Astrocyte (in vitro differentiated cells and primary cell): ENCODE measurements at regions not wholly inside any gene's neighbourhood (a gene's known extent, or its start where the extent isn't known, plus 50 kb on each side); places are given as distances from the start of the nearest gene placed in this dataset.

Source experiments
- DNase-seq: peaks from one replicate; pipeline ENCODE4 v3.0.0-alpha.2; 2010; ENCODE audit warnings: low read depth
- FAIRE-seq: peaks from 2 replicates; lab custom pipeline; 2011; peaks lifted over from hg19 to GRCh38; lab: Jason Lieb, UNC
- H2AFZ ChIP-seq: 2 replicates; pipeline ENCODE4 v1.6.0; 2012; ENCODE audit warnings: low read depth, low read length, inconsistent platforms
- H3K27ac ChIP-seq: 2 replicates; pipeline ENCODE4 v1.5.1; 2011; ENCODE audit warnings: low read depth, low read length, inconsistent platforms
- H3K27me3 ChIP-seq: 2 replicates; pipeline ENCODE4 v1.6.0; 2011; ENCODE audit warnings: low read length, inconsistent platforms; ENCODE audit not compliant: insufficient read depth
- H3K36me3 ChIP-seq: 2 replicates; pipeline ENCODE4 v1.5.1; 2011; ENCODE audit warnings: low read length, inconsistent platforms; ENCODE audit not compliant: insufficient read depth
- H3K4me1 ChIP-seq: 2 replicates; pipeline ENCODE4 v1.5.1; 2011; ENCODE audit warnings: low read length, inconsistent platforms; ENCODE audit not compliant: insufficient read depth
- H3K4me2 ChIP-seq: 2 replicates; pipeline ENCODE4 v1.6.0; 2012; ENCODE audit warnings: low read length, inconsistent platforms
- H3K4me3 ChIP-seq: 2 replicates; pipeline ENCODE4 v1.5.1; 2011; ENCODE audit warnings: low read depth, mild to moderate bottlenecking, low read length, inconsistent platforms; ENCODE audit not compliant: insufficient read depth
- H3K79me2 ChIP-seq: 2 replicates; pipeline ENCODE4 v1.6.0; 2012; ENCODE audit warnings: mild to moderate bottlenecking, low read length, inconsistent platforms; ENCODE audit not compliant: insufficient read depth
- H3K9ac ChIP-seq: 2 replicates; pipeline ENCODE4 v1.6.0; 2012; ENCODE audit warnings: mild to moderate bottlenecking, low read length, inconsistent platforms
- H3K9me3 ChIP-seq: 2 replicates; pipeline ENCODE4 v1.5.1; 2012; ENCODE audit warnings: low read depth, mild to moderate bottlenecking, low read length, inconsistent platforms; ENCODE audit not compliant: insufficient read depth
- H4K20me1 ChIP-seq: 2 replicates; pipeline ENCODE4 v1.6.0; 2012; ENCODE audit warnings: low read length, inconsistent platforms; ENCODE audit not compliant: insufficient read depth
- H3K27ac Mint-ChIP-seq: one replicate; pipeline ENCODE4 v1.8.0; 2021; ENCODE audit warnings: mild to moderate bottlenecking, mixed read lengths; ENCODE audit not compliant: unreplicated experiment
- H3K27me3 Mint-ChIP-seq: one replicate; pipeline ENCODE4 v1.8.0; 2021; ENCODE audit warnings: low read depth, mixed read lengths; ENCODE audit not compliant: unreplicated experiment
- H3K36me3 Mint-ChIP-seq: one replicate; pipeline ENCODE4 v1.8.0; 2021; ENCODE audit warnings: low read depth, mixed read lengths; ENCODE audit not compliant: unreplicated experiment
- H3K4me1 Mint-ChIP-seq: one replicate; pipeline ENCODE4 v1.8.0; 2021; ENCODE audit warnings: low read depth, mixed read lengths; ENCODE audit not compliant: unreplicated experiment
- H3K4me3 Mint-ChIP-seq: one replicate; pipeline ENCODE4 v1.8.0; 2021; ENCODE audit warnings: mild to moderate bottlenecking, moderate library complexity, mixed read lengths; ENCODE audit not compliant: unreplicated experiment
- H3K9me3 Mint-ChIP-seq: one replicate; pipeline ENCODE4 v1.8.0; 2021; ENCODE audit warnings: mild to moderate bottlenecking, mixed read lengths; ENCODE audit not compliant: unreplicated experiment
- EZH2 ChIP-seq: IDR thresholded peaks from 2 replicates; pipeline ENCODE4 v1.6.1; 2012; ENCODE audit warnings: mild to moderate bottlenecking, low read length, inconsistent platforms; ENCODE audit not compliant: insufficient read depth
- TF ChIP-seq, protein P1 (sequence below): IDR thresholded peaks from 2 replicates; pipeline ENCODE4 v1.5.1; 2011; ENCODE audit warnings: low read depth, mild to moderate bottlenecking, inconsistent platforms, low read length, moderate library complexity; ENCODE audit not compliant: insufficient read depth

DNA sequence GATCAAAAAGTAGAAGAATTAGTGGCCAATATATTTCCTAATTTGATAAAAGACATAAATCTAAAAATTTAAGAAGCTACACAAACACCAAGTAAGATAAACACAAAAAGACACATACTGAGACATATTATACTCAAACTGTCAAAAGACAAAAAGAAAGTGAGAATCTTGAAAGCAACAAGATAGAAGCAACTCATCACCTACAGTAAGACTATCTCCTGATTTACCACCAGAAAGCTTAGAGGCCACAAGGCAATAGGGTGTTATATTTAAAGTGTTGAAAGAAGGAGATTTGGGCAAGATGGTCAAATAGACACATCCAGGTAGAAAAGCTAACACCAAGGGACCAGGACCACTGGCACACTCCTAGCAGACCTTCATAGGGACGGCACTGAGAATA is 79.4 kb downstream of the ITM2A start:
- Histone ChIP-seq H3K9ac (no peak overlapping the region), H3K79me2 (no peaks in the 10 kb centered on the region), H3K4me1 (no peaks in the 10 kb centered on the region), H3K27me3 (no peaks in the 10 kb centered on the region), H3K9me3 (no peaks in the 10 kb centered on the region), H2AFZ (no peak overlapping the region), H3K4me3 (no peak overlapping the region), H4K20me1 (no peaks in the 10 kb centered on the region), H3K36me3 (no peaks in the 10 kb centered on the region), H3K27ac (no peak overlapping the region), H3K4me2 (no peak overlapping the region)
- no peak for TF ChIP-seq EZH2
- TF ChIP-seq, protein P1, sequence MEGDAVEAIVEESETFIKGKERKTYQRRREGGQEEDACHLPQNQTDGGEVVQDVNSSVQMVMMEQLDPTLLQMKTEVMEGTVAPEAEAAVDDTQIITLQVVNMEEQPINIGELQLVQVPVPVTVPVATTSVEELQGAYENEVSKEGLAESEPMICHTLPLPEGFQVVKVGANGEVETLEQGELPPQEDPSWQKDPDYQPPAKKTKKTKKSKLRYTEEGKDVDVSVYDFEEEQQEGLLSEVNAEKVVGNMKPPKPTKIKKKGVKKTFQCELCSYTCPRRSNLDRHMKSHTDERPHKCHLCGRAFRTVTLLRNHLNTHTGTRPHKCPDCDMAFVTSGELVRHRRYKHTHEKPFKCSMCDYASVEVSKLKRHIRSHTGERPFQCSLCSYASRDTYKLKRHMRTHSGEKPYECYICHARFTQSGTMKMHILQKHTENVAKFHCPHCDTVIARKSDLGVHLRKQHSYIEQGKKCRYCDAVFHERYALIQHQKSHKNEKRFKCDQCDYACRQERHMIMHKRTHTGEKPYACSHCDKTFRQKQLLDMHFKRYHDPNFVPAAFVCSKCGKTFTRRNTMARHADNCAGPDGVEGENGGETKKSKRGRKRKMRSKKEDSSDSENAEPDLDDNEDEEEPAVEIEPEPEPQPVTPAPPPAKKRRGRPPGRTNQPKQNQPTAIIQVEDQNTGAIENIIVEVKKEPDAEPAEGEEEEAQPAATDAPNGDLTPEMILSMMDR, result no peak
- no peaks in the 10 kb centered on the region for H3K36me3 Mint-ChIP-seq
- H3K4me1 Mint-ChIP-seq, result no peaks in the 10 kb centered on the region
- no peak overlapping the region for H3K27ac Mint-ChIP-seq
- H3K27me3 Mint-ChIP-seq, result no peaks in the 10 kb centered on the region
- no peaks in the 10 kb centered on the region for H3K9me3 Mint-ChIP-seq
- no peak for DNase-seq
- FAIRE-seq, result peak; percentile 58
- no peak overlapping the region for H3K4me3 Mint-ChIP-seq

DNA sequence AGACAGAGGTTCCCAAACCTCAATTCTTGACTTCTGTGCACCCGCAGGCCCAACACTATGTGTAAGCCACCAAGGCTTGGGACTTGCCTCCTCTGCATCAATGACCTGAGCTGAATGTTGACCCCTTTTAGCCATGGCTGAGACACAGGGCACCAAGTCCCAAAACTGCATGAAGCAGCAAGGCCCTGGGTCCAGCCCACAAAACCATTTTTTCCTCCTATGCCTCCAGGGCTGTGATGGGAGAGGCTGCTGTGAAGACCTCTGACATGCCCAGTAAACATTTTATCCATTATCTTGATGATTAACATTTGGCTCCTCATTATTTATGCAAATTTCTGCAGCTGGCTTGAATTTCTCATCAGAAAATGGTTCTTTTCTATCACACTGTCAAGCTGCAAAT is 85.4 kb downstream of the ITM2A start:
- Mint-ChIP-seq H3K4me3 (no peak overlapping the region), H3K36me3 (no peaks in the 10 kb centered on the region), H3K9me3 (peaks cover 12% of the 10 kb centered on the region), H3K4me1 (no peaks in the 10 kb centered on the region), H3K27ac (no peak overlapping the region), H3K27me3 (no peaks in the 10 kb centered on the region)
- no peaks in the 10 kb centered on the region for H3K79me2 ChIP-seq
- FAIRE-seq (no peak), DNase-seq (no peak)
- H3K27me3 ChIP-seq, result no peaks in the 10 kb centered on the region
- no peaks in the 10 kb centered on the region for H3K36me3 ChIP-seq
- H3K4me1 ChIP-seq, result no peaks in the 10 kb centered on the region
- H3K9ac ChIP-seq, result no peak overlapping the region
- H3K4me2 ChIP-seq, result no peak overlapping the region
- H3K4me3 ChIP-seq, result no peak overlapping the region
- H3K9me3 ChIP-seq, result no peaks in the 10 kb centered on the region
- H4K20me1 ChIP-seq, result no peaks in the 10 kb centered on the region
- no peak for TF ChIP-seq EZH2
- TF ChIP-seq, protein P1, result no peak
- H3K27ac ChIP-seq, result no peak overlapping the region
- no peak overlapping the region for H2AFZ ChIP-seq

DNA sequence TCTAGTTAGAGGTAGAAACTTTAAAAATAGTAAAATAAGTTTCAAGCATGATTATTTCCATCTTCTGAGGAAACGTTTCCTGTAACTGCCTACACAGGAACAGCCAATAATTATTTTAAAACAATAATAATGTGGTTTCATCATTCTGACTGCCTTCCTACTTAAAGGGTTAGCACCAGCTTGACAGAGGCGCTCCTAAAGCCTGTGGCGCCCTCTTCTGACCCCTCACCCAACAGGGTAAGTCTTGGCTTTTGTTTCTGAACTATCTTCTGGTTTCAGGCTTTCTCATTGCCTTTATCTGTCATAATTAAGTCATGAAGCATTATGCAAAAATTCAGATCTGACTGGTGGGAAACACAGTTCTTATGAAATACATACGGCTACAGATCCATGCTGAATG is 96.7 kb downstream of the ITM2A start:
- H3K27ac Mint-ChIP-seq, result no peak overlapping the region
- H3K79me2 ChIP-seq, result no peaks in the 10 kb centered on the region
- H3K4me1 ChIP-seq, result no peaks in the 10 kb centered on the region
- DNase-seq (no peak), FAIRE-seq (no peak)
- H3K36me3 ChIP-seq, result no peaks in the 10 kb centered on the region
- H2AFZ ChIP-seq, result no peak overlapping the region
- H3K4me2 ChIP-seq, result no peak overlapping the region
- no peak overlapping the region for H3K4me3 ChIP-seq
- peaks cover 4% of the 10 kb centered on the region for H3K4me1 Mint-ChIP-seq
- no peak overlapping the region for H3K4me3 Mint-ChIP-seq
- no peaks in the 10 kb centered on the region for H3K9me3 ChIP-seq
- no peaks in the 10 kb centered on the region for H3K27me3 Mint-ChIP-seq
- H3K36me3 Mint-ChIP-seq, result no peaks in the 10 kb centered on the region
- H3K9ac ChIP-seq, result no peak overlapping the region
- no peaks in the 10 kb centered on the region for H4K20me1 ChIP-seq
- no peaks in the 10 kb centered on the region for H3K27me3 ChIP-seq
- no peak overlapping the region for H3K27ac ChIP-seq
- TF ChIP-seq EZH2, result no peak
- TF ChIP-seq, protein P1, result no peak
- H3K9me3 Mint-ChIP-seq, result no peaks in the 10 kb centered on the region
